H1 (cell line): ENCODE measurements at regions not wholly inside any gene's neighbourhood (a gene's known extent, or its start where the extent isn't known, plus 50 kb on each side); places are given as distances from the start of the nearest gene placed in this dataset.

Experiments used
- TF ChIP-seq, protein P1 (sequence below): IDR thresholded peaks from 2 replicates; pipeline ENCODE4 v1.6.1; 2012; ENCODE audit warnings: low read length, inconsistent platforms

GRCh38 chr17:52227926-52228325, 69.4 kb upstream of the CA10 start (continued):
- TF ChIP-seq, protein P1, sequence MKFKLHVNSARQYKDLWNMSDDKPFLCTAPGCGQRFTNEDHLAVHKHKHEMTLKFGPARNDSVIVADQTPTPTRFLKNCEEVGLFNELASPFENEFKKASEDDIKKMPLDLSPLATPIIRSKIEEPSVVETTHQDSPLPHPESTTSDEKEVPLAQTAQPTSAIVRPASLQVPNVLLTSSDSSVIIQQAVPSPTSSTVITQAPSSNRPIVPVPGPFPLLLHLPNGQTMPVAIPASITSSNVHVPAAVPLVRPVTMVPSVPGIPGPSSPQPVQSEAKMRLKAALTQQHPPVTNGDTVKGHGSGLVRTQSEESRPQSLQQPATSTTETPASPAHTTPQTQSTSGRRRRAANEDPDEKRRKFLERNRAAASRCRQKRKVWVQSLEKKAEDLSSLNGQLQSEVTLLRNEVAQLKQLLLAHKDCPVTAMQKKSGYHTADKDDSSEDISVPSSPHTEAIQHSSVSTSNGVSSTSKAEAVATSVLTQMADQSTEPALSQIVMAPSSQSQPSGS = no peak
